ENCODE measurements at regions not wholly inside any gene's neighbourhood (a gene's known extent, or its start where the extent isn't known, plus 50 kb on each side); places are given as distances from the start of the nearest gene placed in this dataset.
"Not testable (repeated sequence)": the region's sequence is repeated elsewhere in the genome, so short reads cannot be mapped to it uniquely, and the experiment has no call there.

DNA sequence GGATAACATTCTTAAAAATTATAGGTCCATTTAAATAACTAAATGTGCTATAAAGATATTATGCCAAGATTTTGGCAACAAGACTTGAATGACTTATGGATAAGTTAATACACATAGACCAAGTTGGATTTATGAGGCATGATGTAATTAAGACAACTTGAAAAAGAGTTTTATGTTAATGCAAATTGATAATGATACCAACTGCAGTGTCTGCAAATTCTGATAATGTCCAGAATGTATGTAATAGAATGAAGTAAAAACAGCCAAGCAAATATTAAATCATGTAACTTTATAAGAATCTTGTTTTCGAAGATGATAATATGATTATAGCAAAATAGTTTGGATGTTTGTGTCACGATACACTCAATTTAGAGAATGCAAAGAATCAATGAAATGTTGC, 868.3 kb downstream of the DNAJB9 start:
- in situ Hi-C loops (cut with MboI; ENCODE audit: low pct_unique_long_range_greater_than_20kb in 2 of 9, low sequenced_read_pairs in 9 of 9, unreplicated experiment in 9 of 9): no loop called here
- no peak for ATAC-seq (replicated peaks in 6 of 8)
- Histone ChIP-seq H3K4me1 (replicated peaks in 1 of 2) (no peaks in the 10 kb centered on the region), H3K27ac (no peak overlapping the region), H3K4me3 (no peak overlapping the region)
- WGBS, 10 experiments: 0 to 96% (median 80%) methylated on average over 2 of the region's 2 CpGs; no CpG with 5 or more reads in 1 of the 10 experiments

DNA sequence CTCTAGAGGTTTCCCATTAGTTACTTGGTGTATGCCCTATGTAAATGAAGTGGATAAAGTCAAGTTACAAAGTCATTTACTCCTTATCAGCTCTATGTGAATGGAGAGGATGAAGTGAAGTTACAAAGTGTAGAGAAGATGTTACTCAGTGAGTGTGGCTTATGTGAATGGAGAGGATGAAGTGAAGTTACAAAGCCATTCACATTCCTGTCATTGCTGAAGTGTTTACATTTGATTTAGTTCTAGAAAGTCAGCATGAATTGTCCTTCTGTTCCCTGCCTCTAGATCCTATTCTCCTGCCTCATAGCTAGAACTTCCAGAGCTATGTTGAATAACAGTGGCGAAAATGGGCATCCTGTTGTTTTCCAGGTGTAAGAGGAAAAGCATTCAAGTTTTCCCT, 880.1 kb downstream of the DNAJB9 start:
- Histone ChIP-seq H3K4me3 (no peak overlapping the region), H3K4me1 (replicated peaks in 1 of 2) (no peaks in the 10 kb centered on the region), H3K27ac (no peak overlapping the region)
- in situ Hi-C loops (cut with MboI; ENCODE audit: low pct_unique_long_range_greater_than_20kb in 2 of 9, low sequenced_read_pairs in 9 of 9, unreplicated experiment in 9 of 9): no loop called here
- ATAC-seq (replicated peaks in 6 of 8): no peak
- WGBS, 10 experiments: 0 to 100% (median 88%) methylated on average over 1 of the region's 1 CpG; no CpG with 5 or more reads in 3 of the 10 experiments

DNA sequence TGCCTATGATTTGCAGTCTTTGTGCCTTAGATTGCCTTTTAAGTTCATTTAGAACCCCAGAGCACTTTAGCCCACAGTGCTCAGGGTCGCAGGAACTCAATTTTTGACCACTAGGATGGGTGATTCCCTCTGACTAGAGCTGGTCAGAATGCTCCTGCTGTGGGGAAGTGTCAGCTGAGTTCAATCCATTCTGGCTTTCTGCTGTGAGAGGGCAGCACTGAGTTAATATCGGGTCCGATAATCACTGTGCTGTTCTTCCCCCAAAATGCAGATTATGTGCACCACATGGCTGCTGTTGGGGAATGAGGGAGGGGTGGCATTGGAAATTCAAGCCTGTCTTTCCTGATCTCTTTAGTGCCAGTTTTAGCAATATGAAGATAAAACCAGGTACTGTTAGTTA, 886.4 kb downstream of the DNAJB9 start:
- in situ Hi-C loops (cut with MboI; ENCODE audit: low pct_unique_long_range_greater_than_20kb in 2 of 9, low sequenced_read_pairs in 9 of 9, unreplicated experiment in 9 of 9): no loop called here
- H3K4me1 ChIP-seq (replicated peaks in 1 of 2): no peaks in the 10 kb centered on the region
- 67 to 83% (median 80%) methylated on average over 1 to 2 of the region's 3 CpGs; no CpG with 5 or more reads in 7 of the 10 experiments for WGBS, 10 experiments
- H3K4me3 ChIP-seq: no peak overlapping the region
- H3K27ac ChIP-seq: no peak overlapping the region
- no peak for ATAC-seq (replicated peaks in 6 of 8)

DNA sequence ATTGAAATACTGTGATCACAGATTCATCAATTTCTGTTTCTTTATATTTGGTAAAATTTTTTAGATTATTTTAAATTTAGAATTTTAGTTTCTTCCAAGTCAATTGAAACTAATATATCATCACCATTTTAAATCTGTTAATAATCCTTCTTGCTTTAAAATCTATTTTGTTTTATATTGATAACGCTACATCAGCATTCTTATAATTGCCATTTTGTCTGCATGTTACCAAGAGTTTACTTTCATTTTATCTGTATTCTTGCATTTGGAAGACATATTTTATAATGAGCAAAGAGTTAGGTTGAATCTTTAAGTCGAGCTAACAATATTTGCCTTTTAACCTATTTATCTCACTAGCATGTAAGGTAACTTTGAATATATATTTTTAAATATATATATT, 890.6 kb downstream of the DNAJB9 start:
- Histone ChIP-seq H3K27ac (no peak overlapping the region), H3K4me1 (replicated peaks in 1 of 2) (no peaks in the 10 kb centered on the region), H3K4me3 (no peak overlapping the region)
- in situ Hi-C loops (cut with MboI; ENCODE audit: low pct_unique_long_range_greater_than_20kb in 2 of 9, low sequenced_read_pairs in 9 of 9, unreplicated experiment in 9 of 9): no loop called here
- 4 to 100% (median 74%) methylated on average over 1 to 2 of the region's 2 CpGs for WGBS, 10 experiments
- no peak for ATAC-seq (replicated peaks in 6 of 8)

- WGBS, 10 experiments: 0 to 80% (median 60%) methylated on average over 1 to 3 of the region's 3 CpGs; no CpG with 5 or more reads in 1 of the 10 experiments
- no peak overlapping the region for H3K27ac ChIP-seq
- ATAC-seq (replicated peaks in 6 of 8): no peak
- H3K4me1 ChIP-seq (replicated peaks in 1 of 2): no peaks in the 10 kb centered on the region
- in situ Hi-C loops (cut with MboI; ENCODE audit: low pct_unique_long_range_greater_than_20kb in 2 of 9, low sequenced_read_pairs in 9 of 9, unreplicated experiment in 9 of 9): no loop called here
- H3K4me3 ChIP-seq: no peak overlapping the region
Measured at GRCh38 chr7:109462171-109462570, 892.5 kb downstream of the DNAJB9 start.

GRCh38 chr7:109467729-109468128, 898.1 kb downstream of the DNAJB9 start:
- ATAC-seq (replicated peaks in 6 of 8); H3K27ac ChIP-seq; in situ Hi-C loops (cut with MboI; ENCODE audit: low pct_unique_long_range_greater_than_20kb in 2 of 9, low sequenced_read_pairs in 9 of 9, unreplicated experiment in 9 of 9); H3K4me3 ChIP-seq; H3K4me1 ChIP-seq (replicated peaks in 1 of 2): not testable (repeated sequence)
- WGBS, 10 experiments: 0 to 100% (median 76%) methylated on average over 1 to 4 of the region's 4 CpGs; no CpG with 5 or more reads in 2 of the 10 experiments

GRCh38 chr7:109473172-109473571, 903.5 kb downstream of the DNAJB9 start:
- 18 to 100% (median 90%) methylated on average over 1 of the region's 1 CpG; no CpG with 5 or more reads in 1 of the 10 experiments for WGBS, 10 experiments
- Histone ChIP-seq H3K4me1 (replicated peaks in 1 of 2) (peaks cover 0 to 4% of the 10 kb centered on the region in 2 donors), H3K27ac (no peak overlapping the region), H3K4me3 (no peak overlapping the region)
- no peak for ATAC-seq (replicated peaks in 6 of 8)
- in situ Hi-C loops (cut with MboI; ENCODE audit: low pct_unique_long_range_greater_than_20kb in 2 of 9, low sequenced_read_pairs in 9 of 9, unreplicated experiment in 9 of 9): no loop called here

GRCh38 chr7:109476409-109476808, 906.7 kb downstream of the DNAJB9 start:
- ATAC-seq (replicated peaks in 6 of 8): no peak
- in situ Hi-C loops (cut with MboI; ENCODE audit: low pct_unique_long_range_greater_than_20kb in 2 of 9, low sequenced_read_pairs in 9 of 9, unreplicated experiment in 9 of 9): no loop called here
- no peaks in the 10 kb centered on the region for H3K4me1 ChIP-seq (replicated peaks in 1 of 2)
- no peak overlapping the region for H3K27ac ChIP-seq
- H3K4me3 ChIP-seq: no peak overlapping the region
- 17 to 92% (median 67%) methylated on average over 1 to 3 of the region's 3 CpGs for WGBS, 10 experiments

GRCh38 chr7:109479388-109479787, 909.7 kb downstream of the DNAJB9 start:
- ATAC-seq (replicated peaks in 6 of 8): peak in 1 of 8 experiments; percentile 78
- Histone ChIP-seq H3K4me3 (no peak overlapping the region), H3K4me1 (replicated peaks in 1 of 2) (no peaks in the 10 kb centered on the region), H3K27ac (no peak overlapping the region)
- in situ Hi-C loops (cut with MboI; ENCODE audit: low pct_unique_long_range_greater_than_20kb in 2 of 9, low sequenced_read_pairs in 9 of 9, unreplicated experiment in 9 of 9): no loop called here
- 0 to 100% (median 85%) methylated on average over 2 of the region's 2 CpGs; no CpG with 5 or more reads in 2 of the 10 experiments for WGBS, 10 experiments

DNA sequence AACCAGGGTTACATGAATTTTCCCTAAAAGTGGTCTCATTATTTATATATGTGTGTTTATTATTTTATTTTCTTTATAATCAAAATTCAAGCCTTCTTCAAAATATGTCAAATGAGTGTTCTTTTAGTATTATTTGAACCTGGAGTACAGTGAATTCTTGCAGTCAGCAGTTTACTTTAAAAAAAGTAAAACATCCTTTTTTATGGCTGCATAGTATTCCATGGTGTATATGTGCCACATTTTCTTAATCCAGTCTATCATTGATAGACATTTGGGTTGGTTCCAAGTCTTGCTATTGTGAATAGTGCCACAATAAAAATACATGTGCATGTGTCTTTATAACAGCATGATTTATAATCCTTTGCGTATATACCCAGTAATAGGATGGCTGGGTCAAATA, 920.9 kb downstream of the DNAJB9 start:
- H3K4me1 ChIP-seq (replicated peaks in 1 of 2); H3K27ac ChIP-seq; H3K4me3 ChIP-seq; in situ Hi-C loops (cut with MboI; ENCODE audit: low pct_unique_long_range_greater_than_20kb in 2 of 9, low sequenced_read_pairs in 9 of 9, unreplicated experiment in 9 of 9); ATAC-seq (replicated peaks in 6 of 8): not testable (repeated sequence)
- 80 to 100% (median 83%) methylated on average over 1 of the region's 1 CpG; no CpG with 5 or more reads in 4 of the 10 experiments for WGBS, 10 experiments

GRCh38 chr7:109497053-109497452, 927.4 kb downstream of the DNAJB9 start:
- WGBS, 10 experiments: 0 to 100% (median 81%) methylated on average over 1 to 5 of the region's 5 CpGs
- in situ Hi-C loops (cut with MboI; ENCODE audit: low pct_unique_long_range_greater_than_20kb in 2 of 9, low sequenced_read_pairs in 9 of 9, unreplicated experiment in 9 of 9): no loop called here
- no peak for ATAC-seq (replicated peaks in 6 of 8)

GRCh38 chr7:109498131-109498530, 928.5 kb downstream of the DNAJB9 start:
- H3K4me1 ChIP-seq (replicated peaks in 1 of 2): no peaks in the 10 kb centered on the region
- ATAC-seq (replicated peaks in 6 of 8): no peak
- H3K4me3 ChIP-seq: no peak overlapping the region
- WGBS, 10 experiments: 5 to 100% (median 86%) methylated on average over 2 of the region's 2 CpGs; no CpG with 5 or more reads in 1 of the 10 experiments
- in situ Hi-C loops (cut with MboI; ENCODE audit: low pct_unique_long_range_greater_than_20kb in 2 of 9, low sequenced_read_pairs in 9 of 9, unreplicated experiment in 9 of 9): no loop called here
- H3K27ac ChIP-seq: no peak overlapping the region

More at GRCh38 chr7:109497053-109497452, 927.4 kb downstream of the DNAJB9 start:
- Histone ChIP-seq H3K27ac (no peak overlapping the region), H3K4me1 (replicated peaks in 1 of 2) (no peaks in the 10 kb centered on the region), H3K4me3 (no peak overlapping the region)

DNA sequence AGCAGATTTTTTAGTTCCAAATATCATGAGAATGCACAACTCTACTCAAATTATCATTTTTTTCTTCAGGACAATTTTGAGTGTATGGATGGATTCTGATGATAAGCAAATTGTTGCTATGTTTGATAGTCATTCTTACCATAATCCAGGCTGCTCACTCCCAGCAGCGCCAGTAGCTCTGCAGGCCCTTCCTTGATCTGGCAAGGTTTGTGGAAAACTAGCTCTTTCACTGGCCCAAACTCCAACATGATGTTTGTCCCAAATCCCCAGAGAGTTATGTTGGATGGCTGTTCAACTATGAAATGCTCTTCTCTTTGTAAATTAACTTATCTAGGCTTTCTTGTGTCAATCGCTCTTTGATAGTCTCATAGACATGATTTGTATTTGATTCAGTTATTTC, 933.7 kb downstream of the DNAJB9 start:
- Histone ChIP-seq H3K4me1 (replicated peaks in 1 of 2) (no peaks in the 10 kb centered on the region), H3K27ac (no peak overlapping the region), H3K4me3 (no peak overlapping the region)
- WGBS, 10 experiments: 13 to 100% (median 86%) methylated on average over 1 to 2 of the region's 2 CpGs; no CpG with 5 or more reads in 2 of the 10 experiments
- in situ Hi-C loops (cut with MboI; ENCODE audit: low pct_unique_long_range_greater_than_20kb in 2 of 9, low sequenced_read_pairs in 9 of 9, unreplicated experiment in 9 of 9): no loop called here
- ATAC-seq (replicated peaks in 6 of 8): no peak

DNA sequence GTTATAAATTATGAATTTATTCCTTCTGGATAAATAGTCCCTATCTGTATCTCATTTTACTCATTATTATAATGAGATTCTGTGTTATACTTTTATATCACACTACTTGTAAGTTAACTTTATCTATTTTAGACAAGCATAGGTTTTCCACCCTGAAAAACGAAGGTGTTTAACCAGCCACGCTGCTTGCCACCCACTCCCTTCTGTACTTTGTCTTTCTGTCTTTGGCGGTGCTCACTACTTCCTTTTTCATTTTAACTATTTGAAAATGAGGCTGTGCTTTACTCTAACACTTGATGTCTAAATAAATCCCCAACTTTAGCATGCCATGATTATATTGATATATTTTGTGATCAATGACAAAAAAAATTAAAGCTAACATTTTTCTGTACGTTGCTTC, 952.9 kb downstream of the DNAJB9 start:
- in situ Hi-C loops (cut with MboI; ENCODE audit: low pct_unique_long_range_greater_than_20kb in 2 of 9, low sequenced_read_pairs in 9 of 9, unreplicated experiment in 9 of 9): no loop called here
- WGBS, 10 experiments: 9 to 99% (median 56%) methylated on average over 2 to 4 of the region's 4 CpGs; no CpG with 5 or more reads in 2 of the 10 experiments
- no peak overlapping the region for H3K27ac ChIP-seq

More for the DNA sequence above, 952.9 kb downstream of the DNAJB9 start:
- ATAC-seq (replicated peaks in 6 of 8): no peak
- Histone ChIP-seq H3K4me3 (no peak overlapping the region), H3K4me1 (replicated peaks in 1 of 2) (no peaks in the 10 kb centered on the region)
